Left ventricle myocardium inferior (tissue), 1 donor: ENCODE measurements at regions not wholly inside any gene's neighbourhood (a gene's known extent, or its start where the extent isn't known, plus 50 kb on each side); places are given as distances from the start of the nearest gene placed in this dataset.
"Not testable (repeated sequence)": the region's sequence is repeated elsewhere in the genome, so short reads cannot be mapped to it uniquely, and the experiment has no call there.

Source experiments
- DNase-seq: peaks from one replicate; pipeline ENCODE4 v3.0.0-alpha.2; 2020
- H3K27ac ChIP-seq: fragments of 200-600 bp; replicated peaks from 2 replicates; pipeline ENCODE4 v1.8.0; 2021
- H3K27me3 ChIP-seq: fragments of 200-600 bp; 2 replicates; pipeline ENCODE4 v1.8.0; 2021; ENCODE audit warnings: low read depth
- H3K36me3 ChIP-seq: fragments of 200-600 bp; 2 replicates; pipeline ENCODE4 v1.8.0; 2021
- H3K4me1 ChIP-seq: fragments of 200-600 bp; 2 replicates; pipeline ENCODE4 v1.8.0; 2021
- H3K4me3 ChIP-seq: fragments of 200-600 bp; 2 replicates; pipeline ENCODE4 v1.8.0; 2021; ENCODE audit warnings: mild to moderate bottlenecking, moderate library complexity
- H3K9me3 ChIP-seq: fragments of 200-600 bp; replicated peaks from 2 replicates; pipeline ENCODE4 v1.8.0; 2021
- CTCF ChIP-seq: fragments of 200-600 bp; IDR thresholded peaks from 2 replicates; pipeline ENCODE4 v1.8.0; 2021; ENCODE audit warnings: antibody characterized with exemption, mild to moderate bottlenecking, borderline replicate concordance
- intact Hi-C: fragments of 100-400 bp; cut with micrococcal nuclease; formaldehyde crosslinking; loops from one replicate; pipeline ENCODE4 v1.11.0; 2022
- donor health status: DM: no; HTN: yes; CAD: no; lungs with severe emphysema.

GRCh38 chr16:22643886-22644285 lies 133.2 kb downstream of the NPIPB5 start:
- no peak for DNase-seq
- intact Hi-C loops, result no loop called here
- Histone ChIP-seq H3K27ac (no peak overlapping the region), H3K9me3 (no peaks in the 10 kb centered on the region), H3K4me3 (no peak overlapping the region), H3K4me1 (no peaks in the 10 kb centered on the region), H3K36me3 (no peaks in the 10 kb centered on the region), H3K27me3 (peaks cover 94% of the 10 kb centered on the region)
- no peak for TF ChIP-seq CTCF

GRCh38 chr16:22645868-22646267 lies 135.2 kb downstream of the NPIPB5 start:
- H3K9me3 ChIP-seq, result no peaks in the 10 kb centered on the region
- no peak overlapping the region for H3K27ac ChIP-seq
- peaks cover 93% of the 10 kb centered on the region for H3K27me3 ChIP-seq
- no peak for TF ChIP-seq CTCF
- DNase-seq, result no peak
- intact Hi-C loops, result no loop called here
- H3K36me3 ChIP-seq, result no peaks in the 10 kb centered on the region
- no peaks in the 10 kb centered on the region for H3K4me1 ChIP-seq
- H3K4me3 ChIP-seq, result no peak overlapping the region

- H3K27me3 ChIP-seq, result peaks cover 90% of the 10 kb centered on the region
- no peak overlapping the region for H3K4me3 ChIP-seq
- no peak overlapping the region for H3K27ac ChIP-seq
- no peaks in the 10 kb centered on the region for H3K9me3 ChIP-seq
- H3K4me1 ChIP-seq, result no peaks in the 10 kb centered on the region
- intact Hi-C loops, result no loop called here
- TF ChIP-seq CTCF, result no peak
- no peak for DNase-seq
- H3K36me3 ChIP-seq, result no peaks in the 10 kb centered on the region
Measured at GRCh38 chr16:22646948-22647556, 136.4 kb downstream of the NPIPB5 start.

- H3K27me3 ChIP-seq, result peaks cover 90% of the 10 kb centered on the region
- intact Hi-C loops, result no loop called here
Measured at GRCh38 chr16:22648141-22648540, 137.4 kb downstream of the NPIPB5 start.

GRCh38 chr16:22648941-22649340 lies 138.2 kb downstream of the NPIPB5 start:
- Histone ChIP-seq H3K36me3 (no peaks in the 10 kb centered on the region), H3K4me3 (no peak overlapping the region), H3K27ac (no peak overlapping the region), H3K4me1 (no peaks in the 10 kb centered on the region), H3K27me3 (peaks cover 90% of the 10 kb centered on the region), H3K9me3 (no peaks in the 10 kb centered on the region)
- no peak for TF ChIP-seq CTCF
- intact Hi-C loops, result no loop called here
- no peak for DNase-seq

More at GRCh38 chr16:22648141-22648540, 137.4 kb downstream of the NPIPB5 start:
- Histone ChIP-seq H3K9me3 (no peaks in the 10 kb centered on the region), H3K4me3 (no peak overlapping the region), H3K36me3 (no peaks in the 10 kb centered on the region), H3K4me1 (no peaks in the 10 kb centered on the region), H3K27ac (no peak overlapping the region)
- TF ChIP-seq CTCF, result no peak
- DNase-seq, result no peak

- H3K9me3 ChIP-seq, H3K36me3 ChIP-seq, H3K4me3 ChIP-seq, DNase-seq, H3K27ac ChIP-seq, H3K4me1 ChIP-seq, intact Hi-C loops: not testable (repeated sequence)
- peaks cover 80% of the 10 kb centered on the region for H3K27me3 ChIP-seq
Measured at GRCh38 chr16:22651111-22651817, 140.6 kb downstream of the NPIPB5 start.
